ENCODE measurements at regions not wholly inside any gene's neighbourhood (a gene's known extent, or its start where the extent isn't known, plus 50 kb on each side); places are given as distances from the start of the nearest gene placed in this dataset.

DNA sequence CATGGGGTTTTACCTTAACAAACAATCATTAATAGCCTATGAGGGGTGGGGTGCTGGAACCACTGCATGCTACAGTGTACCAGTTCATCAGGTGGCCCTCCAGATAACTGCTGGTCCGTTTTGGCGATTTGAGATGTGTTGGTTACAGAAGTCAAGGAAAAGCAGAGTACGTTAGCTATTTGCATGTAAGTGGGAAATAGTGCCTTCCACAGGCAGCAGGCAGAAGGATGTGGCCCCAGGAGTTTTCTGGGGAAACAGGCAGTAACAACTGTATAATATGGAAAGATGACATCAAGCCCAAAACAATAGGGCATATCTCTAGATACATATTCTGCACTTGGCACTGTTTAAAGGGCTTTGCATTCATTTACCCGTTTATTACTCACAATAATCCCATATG is 245.7 kb downstream of the COL4A1 start:
- TF ChIP-seq, protein P1, sequence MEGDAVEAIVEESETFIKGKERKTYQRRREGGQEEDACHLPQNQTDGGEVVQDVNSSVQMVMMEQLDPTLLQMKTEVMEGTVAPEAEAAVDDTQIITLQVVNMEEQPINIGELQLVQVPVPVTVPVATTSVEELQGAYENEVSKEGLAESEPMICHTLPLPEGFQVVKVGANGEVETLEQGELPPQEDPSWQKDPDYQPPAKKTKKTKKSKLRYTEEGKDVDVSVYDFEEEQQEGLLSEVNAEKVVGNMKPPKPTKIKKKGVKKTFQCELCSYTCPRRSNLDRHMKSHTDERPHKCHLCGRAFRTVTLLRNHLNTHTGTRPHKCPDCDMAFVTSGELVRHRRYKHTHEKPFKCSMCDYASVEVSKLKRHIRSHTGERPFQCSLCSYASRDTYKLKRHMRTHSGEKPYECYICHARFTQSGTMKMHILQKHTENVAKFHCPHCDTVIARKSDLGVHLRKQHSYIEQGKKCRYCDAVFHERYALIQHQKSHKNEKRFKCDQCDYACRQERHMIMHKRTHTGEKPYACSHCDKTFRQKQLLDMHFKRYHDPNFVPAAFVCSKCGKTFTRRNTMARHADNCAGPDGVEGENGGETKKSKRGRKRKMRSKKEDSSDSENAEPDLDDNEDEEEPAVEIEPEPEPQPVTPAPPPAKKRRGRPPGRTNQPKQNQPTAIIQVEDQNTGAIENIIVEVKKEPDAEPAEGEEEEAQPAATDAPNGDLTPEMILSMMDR (IDR thresholded peaks at IDR 0.05; ENCODE audit: control insufficient read depth, extremely low read depth, insufficient read depth): no peak
- no peak for DNase-seq (ENCODE audit: low read depth)

DNA sequence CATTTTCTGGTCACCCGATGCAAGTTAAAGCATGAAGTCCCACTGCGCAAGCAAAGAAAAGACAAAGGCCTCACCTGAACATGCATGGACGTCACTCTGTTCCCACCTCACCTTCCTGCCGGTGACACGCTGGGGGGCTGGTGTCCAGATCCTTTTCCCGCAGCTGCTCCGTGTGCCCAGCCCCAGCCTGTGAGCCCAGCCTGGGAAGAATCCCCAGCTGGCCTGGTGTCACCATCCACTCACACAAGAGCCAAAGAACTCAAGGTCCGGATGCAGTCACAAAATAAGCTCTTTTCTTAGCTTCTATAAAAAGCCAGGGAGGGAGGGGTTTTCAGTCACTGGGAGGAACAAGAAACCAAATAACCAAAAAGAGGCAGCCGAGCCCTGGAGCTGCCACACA is 249.9 kb downstream of the COL4A1 start:
- H3K4me3 ChIP-seq (ENCODE audit: low read depth, low read length): no peak overlapping the region

More for the DNA sequence above, 245.7 kb downstream of the COL4A1 start:
- H3K4me3 ChIP-seq (ENCODE audit: low read depth, low read length): no peak overlapping the region

DNA sequence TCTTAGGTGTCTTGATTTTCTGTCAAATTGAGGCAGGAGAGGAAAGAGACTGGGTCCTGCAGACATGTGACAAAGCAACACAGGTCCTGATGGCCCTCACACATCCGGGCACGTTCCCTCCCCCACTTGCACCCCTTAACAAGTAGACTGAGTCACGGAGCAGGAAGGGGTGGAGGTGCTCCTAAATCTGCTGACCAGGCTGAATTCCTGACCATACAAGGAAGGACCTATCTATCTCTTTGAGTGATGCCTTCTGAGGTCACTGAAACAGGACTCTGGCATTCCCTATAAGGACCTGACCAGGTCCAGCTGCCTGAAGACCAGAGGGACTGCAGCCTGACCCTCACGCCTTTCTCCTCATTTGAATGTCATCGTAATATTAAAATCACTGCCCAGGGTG is 250.3 kb downstream of the COL4A1 start:
- DNase-seq (ENCODE audit: low read depth): no peak
- no peak overlapping the region for H3K4me3 ChIP-seq (ENCODE audit: low read depth, low read length)
- TF ChIP-seq, protein P1 (IDR thresholded peaks at IDR 0.05; ENCODE audit: control insufficient read depth, extremely low read depth, insufficient read depth): no peak

More for the DNA sequence above, 249.9 kb downstream of the COL4A1 start:
- no peak for DNase-seq (ENCODE audit: low read depth)
- TF ChIP-seq, protein P1 (IDR thresholded peaks at IDR 0.05; ENCODE audit: control insufficient read depth, extremely low read depth, insufficient read depth): no peak

DNA sequence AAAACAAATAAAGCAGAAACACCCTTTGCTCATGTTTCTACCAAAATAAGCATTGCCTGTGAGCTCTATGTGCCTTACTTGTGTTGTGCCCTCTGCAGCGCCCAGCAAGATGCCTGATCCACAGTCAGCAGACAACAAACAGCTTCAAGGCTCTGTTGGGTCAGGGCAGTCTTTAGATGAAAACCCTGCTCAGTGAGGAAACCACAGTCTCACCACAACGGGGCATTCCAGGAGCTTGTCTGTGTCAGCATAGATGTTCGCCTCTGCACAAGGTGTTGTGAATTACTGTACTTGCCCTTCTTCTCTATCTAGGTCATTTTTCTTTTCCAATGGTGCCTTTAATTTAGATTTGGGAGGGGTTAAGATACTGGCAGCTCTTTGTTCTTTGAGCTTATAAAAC is 251.9 kb downstream of the COL4A1 start:
- TF ChIP-seq, protein P1 (IDR thresholded peaks at IDR 0.05; ENCODE audit: control insufficient read depth, extremely low read depth, insufficient read depth): no peak
- DNase-seq (ENCODE audit: low read depth): no peak

DNA sequence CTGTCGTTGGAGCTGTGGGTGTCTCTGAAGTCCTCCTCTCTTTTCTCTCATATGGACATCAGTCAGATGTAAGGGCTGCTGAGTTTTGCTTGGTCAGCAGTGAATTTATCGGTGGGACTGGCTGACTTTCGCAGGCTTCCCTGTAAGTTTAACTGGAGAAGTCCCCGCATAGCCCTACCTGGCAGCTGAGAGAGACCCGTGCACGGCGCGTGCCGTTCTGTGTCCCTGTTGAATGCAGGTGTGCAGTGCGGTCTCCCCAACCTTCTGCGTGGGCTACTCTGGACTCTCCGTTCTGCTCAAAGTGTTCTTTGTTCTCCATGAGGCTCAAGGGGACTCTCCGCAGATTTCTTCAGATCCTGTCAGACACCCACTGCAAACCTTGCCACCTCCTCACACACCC is 252.9 kb downstream of the COL4A1 start:
- DNase-seq (ENCODE audit: low read depth): no peak
- TF ChIP-seq, protein P1 (IDR thresholded peaks at IDR 0.05; ENCODE audit: control insufficient read depth, extremely low read depth, insufficient read depth): no peak
- no peak overlapping the region for H3K4me3 ChIP-seq (ENCODE audit: low read depth, low read length)

More for the DNA sequence above, 251.9 kb downstream of the COL4A1 start:
- no peak overlapping the region for H3K4me3 ChIP-seq (ENCODE audit: low read depth, low read length)

DNA sequence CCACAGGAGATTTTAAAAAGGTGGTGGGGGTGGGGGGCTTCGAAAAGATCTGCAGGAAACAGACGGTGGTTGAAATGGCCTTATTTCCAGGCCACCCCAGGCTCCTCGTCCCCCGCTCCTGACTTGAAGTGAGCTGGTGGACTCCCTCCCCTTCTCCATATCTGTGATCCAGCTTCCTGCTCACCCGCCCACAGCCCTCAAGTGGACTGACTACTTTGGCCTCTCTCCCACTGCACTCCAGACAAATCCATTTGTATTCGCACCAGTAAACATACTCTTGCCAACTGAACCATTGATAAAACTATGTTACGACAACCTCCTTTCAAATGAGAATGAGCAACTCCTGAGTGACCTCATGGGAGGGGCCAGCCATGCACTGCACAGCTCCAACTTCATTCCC is 259.5 kb downstream of the COL4A1 start:
- DNase-seq (ENCODE audit: low read depth): peak; percentile 68
- TF ChIP-seq, protein P1 (IDR thresholded peaks at IDR 0.05; ENCODE audit: control insufficient read depth, extremely low read depth, insufficient read depth): no peak
- no peak overlapping the region for H3K4me3 ChIP-seq (ENCODE audit: low read depth, low read length)

DNA sequence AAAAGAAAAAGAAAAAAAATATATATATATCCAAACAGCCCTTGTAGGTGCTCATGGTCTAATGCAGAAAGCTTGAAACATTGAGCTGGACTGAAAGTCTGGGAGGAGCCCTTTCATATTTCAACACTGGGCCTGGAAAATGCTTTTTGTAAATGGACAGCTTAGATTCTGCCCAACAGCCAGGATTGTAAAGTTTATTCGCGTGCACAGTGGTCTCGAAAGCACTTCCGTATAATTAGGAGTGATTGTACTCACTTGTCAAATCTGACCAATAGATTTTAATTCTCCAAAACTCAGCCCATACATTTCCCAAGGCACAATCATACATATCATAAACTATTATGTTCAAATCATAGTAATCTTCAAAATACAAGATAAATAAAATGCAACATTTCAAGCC is 260.1 kb downstream of the COL4A1 start:
- TF ChIP-seq, protein P1 (IDR thresholded peaks at IDR 0.05; ENCODE audit: control insufficient read depth, extremely low read depth, insufficient read depth): no peak
- no peak overlapping the region for H3K4me3 ChIP-seq (ENCODE audit: low read depth, low read length)
- DNase-seq (ENCODE audit: low read depth): no peak
